ENCODE measurements at regions not wholly inside any gene's neighbourhood (a gene's known extent, or its start where the extent isn't known, plus 50 kb on each side); places are given as distances from the start of the nearest gene placed in this dataset.

DNA sequence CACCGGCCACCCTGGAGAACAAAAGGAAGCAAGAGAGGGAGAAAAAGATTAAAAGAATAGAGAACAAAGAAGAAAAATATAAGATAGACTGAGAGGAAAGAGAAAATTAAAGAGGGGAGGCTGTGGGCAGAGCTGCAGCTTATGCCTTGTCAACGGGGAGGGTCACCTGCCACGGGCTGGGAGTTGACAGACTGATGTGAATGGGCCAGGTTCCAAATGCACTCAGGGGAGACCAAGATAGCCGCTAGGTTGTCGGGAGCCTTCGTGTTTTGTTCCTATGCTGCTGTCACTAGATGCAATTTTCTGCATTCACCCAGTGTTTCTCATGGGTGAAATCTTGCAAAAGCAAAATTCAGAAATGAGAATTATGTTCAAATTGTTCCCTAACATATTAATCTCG is 119.6 kb upstream of the MTHFD1L start:
- Histone ChIP-seq H2BK15ac (ENCODE audit: low read length) (no peak overlapping the region), H3K79me2 (ENCODE audit: control insufficient read depth in 1 of 2, insufficient read depth in 2 of 2, low read length in 2 of 2) (no peaks in the 10 kb centered on the region), H3K4me1 (replicated peaks in 1 of 4; ENCODE audit: control insufficient read depth in 3 of 4, insufficient read depth in 4 of 4, low read length in 3 of 4) (no peaks in the 10 kb centered on the region), H3K4ac (replicated peaks; ENCODE audit: insufficient read length, low read depth, low read length) (no peak overlapping the region), H3K56ac (replicated peaks; ENCODE audit: insufficient read length, low read depth, low read length) (no peak overlapping the region), H2BK12ac (ENCODE audit: low read depth, low read length) (no peak overlapping the region), H4K8ac (ENCODE audit: extremely low read depth, insufficient read depth, low read length) (no peak overlapping the region), H4K20me1 (replicated peaks in 1 of 2; ENCODE audit: control insufficient read depth in 1 of 2, insufficient read depth in 2 of 2, low read length in 2 of 2) (no peaks in the 10 kb centered on the region), H3K23me2 (ENCODE audit: low read depth, low read length) (no peaks in the 10 kb centered on the region), H2AFZ (ENCODE audit: low read length) (no peak overlapping the region), H4K5ac (ENCODE audit: insufficient read length, low read depth, low read length) (no peak overlapping the region), H3K14ac (ENCODE audit: insufficient read length) (no peak overlapping the region), H4K91ac (replicated peaks; ENCODE audit: insufficient read length, low read length) (no peak overlapping the region), H3K27ac (ENCODE audit: low read depth, low read length) (no peak overlapping the region), H3K27me3 (replicated peaks in 1 of 4; ENCODE audit: control insufficient read depth in 3 of 4, extremely low read depth in 1 of 4, insufficient read depth in 3 of 4, low read length in 3 of 4) (no peaks in the 10 kb centered on the region), H2BK120ac (replicated peaks; ENCODE audit: low read depth, low read length) (no peak overlapping the region), H3K9ac (replicated peaks in 1 of 4; ENCODE audit: extremely low read depth in 1 of 4, low read depth in 3 of 4, low read length in 3 of 4) (no peak overlapping the region), H3K4me3 (ENCODE audit: extremely low read depth in 1 of 4, insufficient read depth in 2 of 4, low read depth in 3 of 4, low read length in 4 of 4) (no peak overlapping the region), H3K9me3 (ENCODE audit: insufficient read depth in 2 of 2, low read depth in 1 of 2, low read length in 1 of 2) (no peaks in the 10 kb centered on the region), H2BK5ac (ENCODE audit: low read depth, low read length) (no peak overlapping the region), H3K18ac (ENCODE audit: extremely low read depth, low read length) (no peak overlapping the region), H3K23ac (ENCODE audit: insufficient read length) (no peak overlapping the region), H2BK20ac (ENCODE audit: low read length) (no peak overlapping the region), H3K79me1 (ENCODE audit: low read depth, low read length) (no peaks in the 10 kb centered on the region), H3K4me2 (ENCODE audit: insufficient read depth in 1 of 2, low read depth in 2 of 2, low read length in 2 of 2) (no peak overlapping the region), H3K36me3 (ENCODE audit: control insufficient read depth in 2 of 4, insufficient read depth in 4 of 4, low read length in 3 of 4) (no peaks in the 10 kb centered on the region), H2AK5ac (ENCODE audit: low read depth, low read length) (no peak overlapping the region)
- POLR2A ChIA-PET (ENCODE audit: partially characterized antibody) = no interaction called here
- FAIRE-seq = no peak
- CTCF ChIA-PET (ENCODE audit: partially characterized antibody) = interaction anchor here (1.1 to 1.5 kb wide), 3 partner anchors 60 to 327 kb away, joined by 3 read pairs; no protein-coding TSS in a partner anchor
- DNase-seq (ENCODE audit: low read depth in 1 of 2, low spot score in 2 of 2) = no peak
- 84% methylated on average over 7 of the region's 7 CpGs; no CpG with 5 or more reads in 1 of the 2 experiments for WGBS, 2 experiments (ENCODE audit: extremely low coverage in 1 of 2, insufficient coverage in 1 of 2, insufficient read length in 1 of 2, insufficient replicate concordance in 2 of 2, low coverage in 1 of 2, low lambda C conversion rate in 2 of 2, missing lambda C conversion rate in 1 of 2)
- TF ChIP-seq RBBP5 (IDR thresholded peaks at IDR 0.05; ENCODE audit: borderline replicate concordance, low read depth, low read length) (no peak), CBX5 (IDR thresholded peaks at IDR 0.05; ENCODE audit: low read depth, low read length) (no peak), NANOG (IDR thresholded peaks at IDR 0.05; ENCODE audit: insufficient read depth, low read depth, low read length, poor library complexity, severe bottlenecking) (no peak), CHD1 (IDR thresholded peaks at IDR 0.05; ENCODE audit: low read depth, low read length) (no peak), GABPA (IDR thresholded peaks at IDR 0.05; ENCODE audit: borderline replicate concordance, insufficient read depth, low read length) (no peak)

All from H1 (cell line).